Gastrocnemius medialis (tissue), 4 donors: ENCODE measurements at regions not wholly inside any gene's neighbourhood (a gene's known extent, or its start where the extent isn't known, plus 50 kb on each side); places are given as distances from the start of the nearest gene placed in this dataset.

Source experiments
- CTCF ChIP-seq, 5 experiments: fragments of 450-650 bp in 3 of 5; fragments of 200-600 bp in 2 of 5; sonication (generic) in 2 of 5; IDR thresholded peaks in 4 of 5; conservative IDR thresholded peaks in 1 of 5; 1 replicate in 4 of 5; 2 replicates in 1 of 5; pipeline ENCODE4 v1.5.1; 2016 to 2019; ENCODE audit warnings: antibody characterized with exemption in 5 of 5, mild to moderate bottlenecking in 3 of 5, moderate library complexity in 3 of 5
- POLR2A ChIP-seq, 2 donors: fragments of 450-650 bp; IDR thresholded peaks; one replicate each; pipeline ENCODE4 v1.6.1; 2017; ENCODE audit warnings: antibody characterized with exemption in 2 of 2, mild to moderate bottlenecking in 2 of 2, moderate library complexity in 2 of 2

GRCh38 chr9:28209130-28209529, 635.8 kb upstream of the C9orf72 start:
- no peak for TF ChIP-seq CTCF (IDR thresholded peaks at IDR 0.05 in 4 of 5, conservative IDR thresholded peaks at IDR 0.05 in 1 of 5)
- TF ChIP-seq POLR2A (IDR thresholded peaks at IDR 0.05): no peak
